AG04450 (cell line): ENCODE measurements at regions not wholly inside any gene's neighbourhood (a gene's known extent, or its start where the extent isn't known, plus 50 kb on each side); places are given as distances from the start of the nearest gene placed in this dataset.

Experiments used
- CTCF ChIA-PET: fragments of 300-600, 350-600 bp; formaldehyde crosslinking; extraction: SDS; loops from one replicate; lab custom pipeline; 2022; ENCODE audit warnings: antibody characterized with exemption, inconsistent platforms; lab: Charles Lee
- POLR2A ChIA-PET: fragments of 350-600 bp; formaldehyde crosslinking; extraction: SDS; loops from one replicate; lab custom pipeline; 2021; ENCODE audit warnings: antibody characterized with exemption, inconsistent platforms; lab: Yijun Ruan, JAX
- DNase-seq: peaks from one replicate; pipeline ENCODE4 v3.0.0-alpha.2; 2011; ENCODE audit warnings: low read depth, low spot score
- H3K27ac ChIP-seq: one replicate; pipeline ENCODE4 v1.5.1; 2012; ENCODE audit warnings: low read depth, low read length, control low read depth
- H3K27me3 ChIP-seq: one replicate; pipeline ENCODE4 v1.6.0; 2012; ENCODE audit warnings: low read length; ENCODE audit not compliant: control insufficient read depth, insufficient read depth
- H3K4me3 ChIP-seq: 2 replicates; pipeline ENCODE4 v1.5.1; 2011; ENCODE audit warnings: mild to moderate bottlenecking, low read depth, low read length, control low read depth
- H3K9me3 ChIP-seq: 2 replicates; pipeline ENCODE4 v1.5.1; 2012; ENCODE audit warnings: low read length; ENCODE audit not compliant: control insufficient read depth, insufficient read depth
- TF ChIP-seq, protein P1 (sequence below): IDR thresholded peaks from 2 replicates; pipeline ENCODE4 v1.5.1; 2011; ENCODE audit warnings: low read depth, low read length, control low read depth, inconsistent platforms

DNA sequence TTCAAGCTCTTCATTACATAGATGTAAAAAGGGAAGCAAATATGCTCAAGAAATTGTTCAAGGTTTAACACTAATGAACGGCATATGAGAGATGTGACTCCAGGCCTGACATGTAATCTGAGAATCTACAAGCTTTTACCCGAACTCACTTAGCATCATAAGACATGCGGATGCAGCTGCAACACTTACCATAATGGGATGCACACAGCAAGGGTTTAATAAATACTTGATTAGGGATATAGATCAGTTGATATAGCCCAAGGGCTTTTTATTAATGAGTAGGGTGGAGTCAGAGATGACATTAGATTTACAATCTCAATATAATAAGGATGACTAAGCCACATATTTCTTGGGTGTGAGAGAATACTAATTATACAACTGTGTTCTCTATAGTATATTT, 2215.5 kb downstream of the MAT2B start:
- peaks cover 3% of the 10 kb centered on the region; the same call in 1 of the 2 replicates for H3K9me3 ChIP-seq
- no peak overlapping the region for H3K4me3 ChIP-seq
- DNase-seq = no peak
- no peaks in the 10 kb centered on the region for H3K27me3 ChIP-seq
- POLR2A ChIA-PET = no interaction called here
- CTCF ChIA-PET = no interaction called here
- no peak overlapping the region for H3K27ac ChIP-seq
- TF ChIP-seq, protein P1, sequence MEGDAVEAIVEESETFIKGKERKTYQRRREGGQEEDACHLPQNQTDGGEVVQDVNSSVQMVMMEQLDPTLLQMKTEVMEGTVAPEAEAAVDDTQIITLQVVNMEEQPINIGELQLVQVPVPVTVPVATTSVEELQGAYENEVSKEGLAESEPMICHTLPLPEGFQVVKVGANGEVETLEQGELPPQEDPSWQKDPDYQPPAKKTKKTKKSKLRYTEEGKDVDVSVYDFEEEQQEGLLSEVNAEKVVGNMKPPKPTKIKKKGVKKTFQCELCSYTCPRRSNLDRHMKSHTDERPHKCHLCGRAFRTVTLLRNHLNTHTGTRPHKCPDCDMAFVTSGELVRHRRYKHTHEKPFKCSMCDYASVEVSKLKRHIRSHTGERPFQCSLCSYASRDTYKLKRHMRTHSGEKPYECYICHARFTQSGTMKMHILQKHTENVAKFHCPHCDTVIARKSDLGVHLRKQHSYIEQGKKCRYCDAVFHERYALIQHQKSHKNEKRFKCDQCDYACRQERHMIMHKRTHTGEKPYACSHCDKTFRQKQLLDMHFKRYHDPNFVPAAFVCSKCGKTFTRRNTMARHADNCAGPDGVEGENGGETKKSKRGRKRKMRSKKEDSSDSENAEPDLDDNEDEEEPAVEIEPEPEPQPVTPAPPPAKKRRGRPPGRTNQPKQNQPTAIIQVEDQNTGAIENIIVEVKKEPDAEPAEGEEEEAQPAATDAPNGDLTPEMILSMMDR = no peak

GRCh38 chr5:165722401-165722800, 2217.0 kb downstream of the MAT2B start:
- ChIA-PET CTCF (no interaction called here), POLR2A (no interaction called here)
- H3K9me3 ChIP-seq = peaks cover 3% of the 10 kb centered on the region; the same call in 1 of the 2 replicates
- H3K27me3 ChIP-seq = no peaks in the 10 kb centered on the region
- H3K4me3 ChIP-seq = no peak overlapping the region
- DNase-seq = no peak
- TF ChIP-seq, protein P1 = no peak
- no peak overlapping the region for H3K27ac ChIP-seq

- TF ChIP-seq, protein P1 = no peak
- POLR2A ChIA-PET = no interaction called here
- DNase-seq = no peak
- CTCF ChIA-PET = no interaction called here
- Histone ChIP-seq H3K4me3 (no peak overlapping the region), H3K9me3 (peaks cover 5% of the 10 kb centered on the region), H3K27me3 (no peaks in the 10 kb centered on the region), H3K27ac (no peak overlapping the region)
These were observed 2218.5 kb downstream of the MAT2B start for GRCh38 chr5:165723931-165724330.

DNA sequence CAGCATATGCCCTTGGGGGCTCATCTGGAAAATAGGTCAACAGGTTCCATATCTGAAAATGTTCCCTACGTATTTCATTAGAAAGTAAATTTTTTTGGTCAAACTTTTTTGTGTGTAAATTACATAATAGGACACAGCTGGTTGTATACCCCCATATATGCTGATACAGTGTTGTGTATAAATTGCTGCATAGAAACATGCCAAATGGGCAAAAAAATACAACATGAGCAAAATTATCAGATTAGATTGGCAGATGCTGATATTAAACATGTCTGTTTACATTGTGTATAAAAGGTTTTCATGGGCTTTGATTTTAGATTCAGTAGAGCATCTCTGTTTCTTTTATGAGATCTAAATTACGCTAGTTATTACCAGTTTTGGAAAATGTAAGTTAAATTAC, 2223.0 kb downstream of the MAT2B start:
- DNase-seq = no peak
- CTCF ChIA-PET = no interaction called here
- Histone ChIP-seq H3K4me3 (no peak overlapping the region), H3K27me3 (no peaks in the 10 kb centered on the region), H3K9me3 (peaks cover 5% of the 10 kb centered on the region), H3K27ac (no peak overlapping the region)
- POLR2A ChIA-PET = no interaction called here
- TF ChIP-seq, protein P1 = no peak

DNA sequence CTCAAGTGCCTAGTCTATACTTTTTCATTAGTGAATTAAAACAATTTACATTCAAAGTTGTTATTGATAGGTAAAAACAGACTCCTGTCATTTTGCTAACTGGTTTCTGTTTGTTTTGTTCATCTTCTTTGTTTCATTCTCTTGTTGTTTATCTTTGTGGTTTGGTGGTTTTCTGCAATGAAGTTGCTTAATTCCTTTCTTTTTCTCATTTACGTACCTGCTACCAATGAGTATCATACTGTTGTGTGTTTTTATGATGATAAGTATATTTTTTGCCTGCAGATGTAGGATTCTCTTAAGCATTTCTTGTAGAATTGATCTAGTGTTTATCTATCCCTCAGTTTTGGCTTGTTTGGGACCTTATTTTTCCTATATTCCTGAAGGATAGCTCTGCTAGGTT, 2230.0 kb downstream of the MAT2B start:
- no peak overlapping the region for H3K4me3 ChIP-seq
- POLR2A ChIA-PET = no interaction called here
- H3K27me3 ChIP-seq = no peaks in the 10 kb centered on the region
- TF ChIP-seq, protein P1 = no peak
- DNase-seq = no peak
- H3K27ac ChIP-seq = no peak overlapping the region
- peaks cover 8% of the 10 kb centered on the region for H3K9me3 ChIP-seq
- CTCF ChIA-PET = no interaction called here
